ENCODE measurements at regions not wholly inside any gene's neighbourhood (a gene's known extent, or its start where the extent isn't known, plus 50 kb on each side); places are given as distances from the start of the nearest gene placed in this dataset.

GRCh38 chr13:105956921-105957320 lies 578.5 kb downstream of the EFNB2 start:
- no peaks in the 10 kb centered on the region for H3K36me3 ChIP-seq (ENCODE audit: control insufficient read depth in 2 of 2, insufficient read depth in 1 of 2, low read length in 2 of 2)
- no peaks in the 10 kb centered on the region for H3K4me1 ChIP-seq (ENCODE audit: control insufficient read depth, insufficient read depth, low read length)
- ChIA-PET POLR2A (no interaction called here), CTCF (interaction anchor here (0.6 kb wide), 1 partner anchor 156 kb away, joined by 3 read pairs; no protein-coding TSS in a partner anchor)
- no peak overlapping the region for H3K27ac ChIP-seq (ENCODE audit: extremely low read depth, low read depth, low read length)
- no peaks in the 10 kb centered on the region for H3K9me3 ChIP-seq (ENCODE audit: control insufficient read depth, insufficient read depth, low read depth, low read length)
- no peak for TF ChIP-seq ZNF488 (tag by site-specific recombination; IDR thresholded peaks at IDR 0.05)
- no peak for TF ChIP-seq FEZF1 (tag by site-specific recombination; IDR thresholded peaks at IDR 0.05)
- TF ChIP-seq ZNF394 (tag by site-specific recombination; IDR thresholded peaks at IDR 0.05; ENCODE audit: borderline replicate concordance) = no peak
- no peak for TF ChIP-seq ZXDB (tag by site-specific recombination; IDR thresholded peaks at IDR 0.05)
- TF ChIP-seq ZNF26 (tag by site-specific recombination; IDR thresholded peaks at IDR 0.05) = no peak
- no peak for TF ChIP-seq TCF7L2 (IDR thresholded peaks at IDR 0.05; ENCODE audit: borderline replicate concordance, low read depth, low read length)
- TF ChIP-seq KLF7 (tag by site-specific recombination; IDR thresholded peaks at IDR 0.05; ENCODE audit: borderline replicate concordance) = no peak
- TF ChIP-seq ZNF391 (tag by site-specific recombination; IDR thresholded peaks at IDR 0.05; ENCODE audit: borderline replicate concordance, low read depth) = no peak
- no peak for TF ChIP-seq ZNF513 (tag by site-specific recombination; IDR thresholded peaks at IDR 0.05)
- TF ChIP-seq ZNF148 (tag by site-specific recombination; IDR thresholded peaks at IDR 0.05; ENCODE audit: borderline replicate concordance) = no peak
- TF ChIP-seq ZNF280D (tag by site-specific recombination; IDR thresholded peaks at IDR 0.05) = no peak
- no peak for TF ChIP-seq ZBTB1 (tag by site-specific recombination; IDR thresholded peaks at IDR 0.05)
- no peak overlapping the region for H3K4me3 ChIP-seq (ENCODE audit: low read depth, low read length)

- ChIA-PET POLR2A (no interaction called here), CTCF (no interaction called here)
- H3K4me3 ChIP-seq (ENCODE audit: low read depth, low read length) = no peak overlapping the region
- no peaks in the 10 kb centered on the region for H3K4me1 ChIP-seq (ENCODE audit: control insufficient read depth, insufficient read depth, low read length)
- H3K27ac ChIP-seq (ENCODE audit: extremely low read depth, low read depth, low read length) = no peak overlapping the region
- no peaks in the 10 kb centered on the region for H3K9me3 ChIP-seq (ENCODE audit: control insufficient read depth, insufficient read depth, low read depth, low read length)
- TF ChIP-seq ZNF24 (tag by site-specific recombination; IDR thresholded peaks at IDR 0.05) (no peak), ZNF560 (tag by site-specific recombination; IDR thresholded peaks at IDR 0.05; ENCODE audit: borderline replicate concordance) (no peak), ZNF548 (tag by site-specific recombination; IDR thresholded peaks at IDR 0.05) (no peak), GLIS1 (tag by site-specific recombination; IDR thresholded peaks at IDR 0.05) (no peak)
- H3K36me3 ChIP-seq (ENCODE audit: control insufficient read depth in 2 of 2, insufficient read depth in 1 of 2, low read length in 2 of 2) = no peaks in the 10 kb centered on the region
Measured at GRCh38 chr13:105952973-105953290, 582.5 kb downstream of the EFNB2 start.
